GM12878 (cell line): ENCODE measurements at regions not wholly inside any gene's neighbourhood (a gene's known extent, or its start where the extent isn't known, plus 50 kb on each side); places are given as distances from the start of the nearest gene placed in this dataset.

Experiments
- ATAC-seq: fragments of 200-7000 bp; cut with Tn5 transposase; 3 replicates; pipeline ENCODE4 v1.9.1; 2020; ENCODE audit warnings: mild to moderate bottlenecking, moderate library complexity
- BruUV-seq: library from RNA; stranded (reverse); fragments of 400-500 nt; replicated peaks from 2 replicates; lab custom pipeline; 2021; lab: Mats Ljungman, UMichigan
- CTCF ChIA-PET: fragments of 300-600 bp; sonication (Branson Sonifier 250); formaldehyde crosslinking; extraction: SDS; loops from one replicate; lab custom pipeline; 2021; ENCODE audit warnings: inconsistent platforms; lab: Yijun Ruan, JAX
- POLR2A ChIA-PET: fragments of 350-600 bp; formaldehyde crosslinking; extraction: SDS; loops from one replicate; lab custom pipeline; 2021; ENCODE audit warnings: inconsistent platforms; lab: Charles Lee
- RAD21 ChIA-PET: fragments of 300-600 bp; sonication (Branson Sonifier 250); formaldehyde crosslinking; loops from one replicate; lab custom pipeline; 2023; ENCODE audit warnings: antibody characterized with exemption; ENCODE audit not compliant: unreplicated experiment; lab: Charles Lee
- SMC1A ChIA-PET: fragments of 300-600 bp; sonication (Branson Sonifier 250); formaldehyde crosslinking; loops from one replicate; lab custom pipeline; 2023; ENCODE audit not compliant: unreplicated experiment, uncharacterized antibody; lab: Charles Lee
- DNase-seq: peaks from one replicate; pipeline ENCODE4 v3.0.0-alpha.2; 2011; ENCODE audit warnings: low read depth, low spot score
- FAIRE-seq: peaks from 3 replicates; lab custom pipeline; 2011; peaks lifted over from hg19 to GRCh38; lab: Jason Lieb, UNC
- H2AFZ ChIP-seq: 2 replicates; pipeline ENCODE4 v1.6.0; 2011; ENCODE audit warnings: low read depth, low read length, control low read depth; ENCODE audit not compliant: control insufficient read depth
- H3K27ac ChIP-seq: 2 replicates; pipeline ENCODE4 v1.5.1; 2011; ENCODE audit warnings: control low read depth; ENCODE audit not compliant: control insufficient read depth, insufficient read depth
- H3K27me3 ChIP-seq, 2 experiments: replicated peaks in 1 of 2; 2 replicates each; pipeline versions ENCODE4 v1.6.0 to v1.6.1; 2011; ENCODE audit warnings: low read length in 1 of 2; ENCODE audit not compliant: control insufficient read depth in 2 of 2, insufficient read depth in 2 of 2
- H3K36me3 ChIP-seq, 2 experiments: 2 replicates each; pipeline ENCODE4 v1.5.1; 2011; ENCODE audit warnings: low read length in 1 of 2; ENCODE audit not compliant: control insufficient read depth in 2 of 2, insufficient read depth in 2 of 2
- H3K4me1 ChIP-seq: 2 replicates; pipeline ENCODE4 v1.6.1; 2011; ENCODE audit warnings: mild to moderate bottlenecking, low read length, moderate library complexity, mixed read lengths; ENCODE audit not compliant: control insufficient read depth, insufficient read depth
- H3K4me2 ChIP-seq: 2 replicates; pipeline ENCODE4 v1.6.0; 2011; ENCODE audit warnings: control low read depth; ENCODE audit not compliant: control insufficient read depth, insufficient read depth
- H3K4me3 ChIP-seq: fragments of 200-600 bp; sonication (generic); 2 replicates; pipeline ENCODE4 v1.5.1; 2016
- H3K79me2 ChIP-seq: 2 replicates; pipeline ENCODE4 v1.6.0; 2011; ENCODE audit warnings: low read length; ENCODE audit not compliant: control insufficient read depth, insufficient read depth
- H3K9ac ChIP-seq: 2 replicates; pipeline ENCODE4 v1.8.0; 2011; ENCODE audit warnings: low read length, control low read depth, mixed read lengths; ENCODE audit not compliant: control insufficient read depth, insufficient read depth
- H3K9me3 ChIP-seq: replicated peaks from 3 replicates; pipeline ENCODE4 v1.5.1; 2011; ENCODE audit warnings: mild to moderate bottlenecking, low read length; ENCODE audit not compliant: control insufficient read depth, insufficient read depth
- H4K20me1 ChIP-seq: 2 replicates; pipeline ENCODE4 v1.6.0; 2011; ENCODE audit not compliant: control insufficient read depth, insufficient read depth
- BHLHE40 ChIP-seq, 2 experiments: fragments of 450-650 bp in 1 of 2; IDR thresholded peaks; 2 replicates each; pipeline ENCODE4 v1.6.1; 2011 to 2017; ENCODE audit warnings: low read depth in 2 of 2, borderline replicate concordance in 1 of 2, improper control_type of control experiment in 1 of 2, low read length in 1 of 2, mild to moderate bottlenecking in 1 of 2
- IKZF1 ChIP-seq: fragments of 450-650 bp; conservative IDR thresholded peaks from 2 replicates; pipeline ENCODE4 v1.6.1; 2017; ENCODE audit warnings: antibody characterized with exemption, mild to moderate bottlenecking
- IKZF2 ChIP-seq, 2 experiments: fragments of 450-650 bp; IDR thresholded peaks; 2 replicates each; pipeline ENCODE4 v1.6.1; 2017; ENCODE audit warnings: mild to moderate bottlenecking in 2 of 2, moderate library complexity in 2 of 2
- MEF2B ChIP-seq: fragments of 450-650 bp; IDR thresholded peaks from 2 replicates; pipeline ENCODE4 v1.6.1; 2018; ENCODE audit warnings: mild to moderate bottlenecking, moderate library complexity; ENCODE audit not compliant: partially characterized antibody, poor library complexity, severe bottlenecking
- MTA2 ChIP-seq: fragments of 450-650 bp; IDR thresholded peaks from 2 replicates; pipeline ENCODE4 v1.6.1; 2016; ENCODE audit warnings: low read depth, mild to moderate bottlenecking, moderate library complexity
- MTA3 ChIP-seq: IDR thresholded peaks from 2 replicates; pipeline ENCODE4 v1.6.1; 2012; ENCODE audit warnings: low read length, inconsistent platforms, borderline replicate concordance
- SPI1 ChIP-seq: IDR thresholded peaks from 2 replicates; pipeline ENCODE4 v1.6.1; 2011; ENCODE audit warnings: low read depth, mild to moderate bottlenecking, low read length, moderate library complexity, borderline replicate concordance; ENCODE audit not compliant: insufficient read depth
- WGBS: methylation state at CpG from one replicate; pipeline ENCODE4 v1.1.6; 2016; ENCODE audit warnings: low lambda C conversion rate; ENCODE audit not compliant: insufficient replicate concordance, insufficient coverage; ENCODE audit errors: missing lambda C conversion rate; 5-methylcytosine and 5-hydroxymethylcytosine counted together
- in situ Hi-C: fragments of 300-500 bp; cut with MboI; formaldehyde crosslinking; loops from 9 replicates; pipeline ENCODE4 v1.14.3; 2018; ENCODE audit warnings: mixed read lengths
- intact Hi-C: fragments of 100-400 bp; cut with micrococcal nuclease; formaldehyde crosslinking; loops from one replicate; pipeline ENCODE4 v1.14.2; 2022; ENCODE audit not compliant: unreplicated experiment
- TF ChIP-seq, protein P1 (sequence below): IDR thresholded peaks from 2 replicates; pipeline ENCODE4 v1.6.1; 2011; ENCODE audit warnings: borderline replicate concordance, low read depth, mild to moderate bottlenecking, moderate library complexity, mixed read lengths, low read length; ENCODE audit not compliant: insufficient read depth; ENCODE audit errors: extremely low read length
- TF ChIP-seq, protein P2 (sequence below): fragments of 450-650 bp; IDR thresholded peaks from 2 replicates; pipeline ENCODE4 v1.6.1; 2017; ENCODE audit warnings: low read depth, mild to moderate bottlenecking, moderate library complexity

DNA sequence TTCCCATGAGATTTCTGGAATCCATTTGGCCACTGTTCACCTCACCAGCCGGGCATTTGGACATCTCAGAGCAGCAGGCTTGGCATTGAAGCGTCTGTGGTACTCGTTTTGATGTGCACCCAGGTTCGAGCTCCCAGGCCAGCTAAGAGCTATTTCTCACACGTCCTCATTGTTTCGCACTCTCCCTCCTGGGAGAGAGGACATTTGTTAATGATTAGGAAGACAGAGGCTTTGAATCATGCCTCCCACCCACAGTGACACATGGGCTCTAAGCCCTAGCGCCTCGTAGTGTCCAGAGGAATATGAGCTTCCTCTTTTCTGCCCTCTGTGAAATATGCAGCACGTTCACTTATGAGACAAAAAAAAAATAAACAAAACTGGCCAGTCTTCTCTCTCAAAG is 361.8 kb downstream of the RND3 start:
- Histone ChIP-seq H3K4me1 (no peaks in the 10 kb centered on the region; the same call in 1 of the 2 replicates), H3K9ac (no peak overlapping the region), H3K79me2 (no peaks in the 10 kb centered on the region), H3K4me2 (no peak overlapping the region), H3K27me3 (0 out of 4 replicates have a peak, but pooled peaks cover 0 to 1% of the 10 kb centered on the region in 2 experiments), H3K27ac (no peak overlapping the region), H3K9me3 (no peaks in the 10 kb centered on the region; the same call in 1 of the 3 replicates), H3K4me3 (no peak overlapping the region), H3K36me3 (no peaks in the 10 kb centered on the region), H2AFZ (no peak overlapping the region), H4K20me1 (no peaks in the 10 kb centered on the region)
- 40% methylated on average over 9 of the region's 9 CpGs for WGBS
- ChIA-PET CTCF (no interaction called here), SMC1A (interaction anchor here (0.6 to 1.5 kb wide), 6 partner anchors 13 to 350 kb away, joined by 3 to 4 read pairs (median 3); no protein-coding TSS in a partner anchor), POLR2A (no interaction called here), RAD21 (interaction anchor here (1.2 kb wide), 1 partner anchor 351 kb away, joined by 3 read pairs; no protein-coding TSS in a partner anchor)
- FAIRE-seq (no peak), ATAC-seq (peak; percentile 49), DNase-seq (no peak)
- BruUV-seq = no TSS peak
- intact Hi-C loops = loop anchor here (5.0 kb wide), 1 partner anchor 362 kb away; the partner anchor contains the start of gene RND3
- in situ Hi-C loops = no loop called here
- peak; percentile 74 to 76; a peak in 3 of 4 replicates for TF ChIP-seq BHLHE40 (IDR thresholded peaks at IDR 0.05; ENCODE audit: borderline replicate concordance in 1 of 2, low read depth in 2 of 2, low read length in 1 of 2)
- TF ChIP-seq IKZF2 (IDR thresholded peaks at IDR 0.05) = peak in 1 of 2 experiments; percentile 17; a peak in 2 of 4 replicates
- TF ChIP-seq MTA2 = peak; percentile 12; the same call in 1 of the 2 replicates
- TF ChIP-seq IKZF1 = peak; percentile 19; the same call in 1 of the 2 replicates
- TF ChIP-seq SPI1 = peak; percentile 33; the same call in 1 of the 2 replicates
- TF ChIP-seq, protein P1, sequence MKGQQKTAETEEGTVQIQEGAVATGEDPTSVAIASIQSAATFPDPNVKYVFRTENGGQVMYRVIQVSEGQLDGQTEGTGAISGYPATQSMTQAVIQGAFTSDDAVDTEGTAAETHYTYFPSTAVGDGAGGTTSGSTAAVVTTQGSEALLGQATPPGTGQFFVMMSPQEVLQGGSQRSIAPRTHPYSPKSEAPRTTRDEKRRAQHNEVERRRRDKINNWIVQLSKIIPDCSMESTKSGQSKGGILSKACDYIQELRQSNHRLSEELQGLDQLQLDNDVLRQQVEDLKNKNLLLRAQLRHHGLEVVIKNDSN = no peak
- TF ChIP-seq MTA3 = no peak
- TF ChIP-seq, protein P2, sequence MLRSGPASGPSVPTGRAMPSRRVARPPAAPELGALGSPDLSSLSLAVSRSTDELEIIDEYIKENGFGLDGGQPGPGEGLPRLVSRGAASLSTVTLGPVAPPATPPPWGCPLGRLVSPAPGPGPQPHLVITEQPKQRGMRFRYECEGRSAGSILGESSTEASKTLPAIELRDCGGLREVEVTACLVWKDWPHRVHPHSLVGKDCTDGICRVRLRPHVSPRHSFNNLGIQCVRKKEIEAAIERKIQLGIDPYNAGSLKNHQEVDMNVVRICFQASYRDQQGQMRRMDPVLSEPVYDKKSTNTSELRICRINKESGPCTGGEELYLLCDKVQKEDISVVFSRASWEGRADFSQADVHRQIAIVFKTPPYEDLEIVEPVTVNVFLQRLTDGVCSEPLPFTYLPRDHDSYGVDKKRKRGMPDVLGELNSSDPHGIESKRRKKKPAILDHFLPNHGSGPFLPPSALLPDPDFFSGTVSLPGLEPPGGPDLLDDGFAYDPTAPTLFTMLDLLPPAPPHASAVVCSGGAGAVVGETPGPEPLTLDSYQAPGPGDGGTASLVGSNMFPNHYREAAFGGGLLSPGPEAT = 0 out of 2 replicates have a peak, but pooled peaks have one; percentile 20
- TF ChIP-seq MEF2B = peak; percentile 49
